ENCODE measurements at regions not wholly inside any gene's neighbourhood (a gene's known extent, or its start where the extent isn't known, plus 50 kb on each side); places are given as distances from the start of the nearest gene placed in this dataset.

DNA sequence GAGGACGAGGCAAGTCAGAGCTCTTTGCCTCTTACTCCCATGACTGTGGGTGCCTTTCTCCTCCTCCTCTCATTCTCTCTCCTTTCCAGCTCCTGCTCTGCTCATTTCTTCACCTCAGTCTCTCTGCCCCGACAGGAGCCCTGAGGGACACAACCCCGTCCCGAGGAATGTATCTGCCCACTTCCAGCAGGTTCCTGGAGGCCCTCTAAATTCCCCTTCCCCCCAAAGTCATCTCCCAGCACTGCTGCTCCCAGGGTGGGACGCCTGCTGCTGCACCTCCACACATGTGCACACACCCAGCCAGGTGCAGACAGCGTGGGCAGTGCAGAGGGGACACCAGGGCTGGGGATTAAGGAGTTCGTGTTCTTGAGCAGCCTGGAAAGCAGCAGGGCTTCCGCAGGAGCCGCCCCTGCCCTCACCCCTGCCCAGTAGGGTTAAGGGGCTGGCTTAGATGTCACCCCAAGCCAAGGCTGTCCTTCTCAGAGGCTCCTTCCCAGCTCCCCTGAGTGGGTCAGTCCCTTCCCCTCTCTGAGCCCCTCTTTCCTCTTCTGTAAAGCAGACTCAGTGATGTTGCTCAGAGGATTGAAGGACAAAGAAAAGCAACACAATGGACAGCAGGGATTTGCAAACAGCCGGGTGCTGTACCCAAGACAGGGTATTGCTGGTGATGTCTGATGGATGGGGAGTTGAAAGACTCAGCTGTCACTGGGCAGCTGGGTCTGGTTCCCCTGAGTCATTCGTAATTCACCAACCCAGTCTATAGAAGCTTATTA lies 346.0 kb downstream of the MATN1 start:
- TF ChIP-seq, protein P1, sequence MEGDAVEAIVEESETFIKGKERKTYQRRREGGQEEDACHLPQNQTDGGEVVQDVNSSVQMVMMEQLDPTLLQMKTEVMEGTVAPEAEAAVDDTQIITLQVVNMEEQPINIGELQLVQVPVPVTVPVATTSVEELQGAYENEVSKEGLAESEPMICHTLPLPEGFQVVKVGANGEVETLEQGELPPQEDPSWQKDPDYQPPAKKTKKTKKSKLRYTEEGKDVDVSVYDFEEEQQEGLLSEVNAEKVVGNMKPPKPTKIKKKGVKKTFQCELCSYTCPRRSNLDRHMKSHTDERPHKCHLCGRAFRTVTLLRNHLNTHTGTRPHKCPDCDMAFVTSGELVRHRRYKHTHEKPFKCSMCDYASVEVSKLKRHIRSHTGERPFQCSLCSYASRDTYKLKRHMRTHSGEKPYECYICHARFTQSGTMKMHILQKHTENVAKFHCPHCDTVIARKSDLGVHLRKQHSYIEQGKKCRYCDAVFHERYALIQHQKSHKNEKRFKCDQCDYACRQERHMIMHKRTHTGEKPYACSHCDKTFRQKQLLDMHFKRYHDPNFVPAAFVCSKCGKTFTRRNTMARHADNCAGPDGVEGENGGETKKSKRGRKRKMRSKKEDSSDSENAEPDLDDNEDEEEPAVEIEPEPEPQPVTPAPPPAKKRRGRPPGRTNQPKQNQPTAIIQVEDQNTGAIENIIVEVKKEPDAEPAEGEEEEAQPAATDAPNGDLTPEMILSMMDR (conservative IDR thresholded peaks at IDR 0.05; ENCODE audit: low read depth, low read length), result no peak
- DNase-seq (ENCODE audit: low read depth), result no peak
- H3K4me3 ChIP-seq (ENCODE audit: low read depth, low read length), result no peak overlapping the region

DNA sequence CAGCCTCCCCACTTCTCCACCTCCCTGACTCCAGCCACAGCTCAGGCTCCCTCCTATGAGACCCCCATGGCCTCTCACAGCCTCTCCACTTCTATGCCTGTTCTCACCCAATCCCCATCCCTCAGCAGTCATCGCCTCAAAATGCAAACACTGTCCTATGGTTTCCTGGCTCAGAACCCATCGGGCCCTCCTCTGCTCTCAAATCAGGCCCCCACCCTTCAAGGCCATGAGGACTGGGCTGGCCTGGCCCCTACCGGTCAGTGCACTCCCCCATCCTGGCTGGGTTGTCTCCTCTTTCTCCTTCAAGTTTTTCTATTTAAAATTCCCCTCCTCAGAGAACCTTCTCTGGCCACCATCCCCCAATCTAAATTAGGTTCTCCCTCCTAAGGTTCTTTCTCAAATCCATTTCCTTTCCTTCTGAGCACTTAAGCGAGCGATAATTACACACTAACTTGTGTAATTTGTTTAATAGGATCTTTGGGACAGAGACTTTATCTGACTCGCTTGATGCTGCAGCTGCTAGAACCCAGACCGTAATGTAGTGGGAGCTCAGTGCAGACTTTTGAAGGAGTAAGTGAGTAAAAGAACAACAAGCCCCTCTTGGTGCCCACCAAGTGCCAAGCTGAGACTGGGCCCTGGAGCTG lies 347.2 kb downstream of the MATN1 start:
- no peak overlapping the region for H3K4me3 ChIP-seq (ENCODE audit: low read depth, low read length)
- TF ChIP-seq, protein P1 (conservative IDR thresholded peaks at IDR 0.05; ENCODE audit: low read depth, low read length), result no peak
- no peak for DNase-seq (ENCODE audit: low read depth)

DNA sequence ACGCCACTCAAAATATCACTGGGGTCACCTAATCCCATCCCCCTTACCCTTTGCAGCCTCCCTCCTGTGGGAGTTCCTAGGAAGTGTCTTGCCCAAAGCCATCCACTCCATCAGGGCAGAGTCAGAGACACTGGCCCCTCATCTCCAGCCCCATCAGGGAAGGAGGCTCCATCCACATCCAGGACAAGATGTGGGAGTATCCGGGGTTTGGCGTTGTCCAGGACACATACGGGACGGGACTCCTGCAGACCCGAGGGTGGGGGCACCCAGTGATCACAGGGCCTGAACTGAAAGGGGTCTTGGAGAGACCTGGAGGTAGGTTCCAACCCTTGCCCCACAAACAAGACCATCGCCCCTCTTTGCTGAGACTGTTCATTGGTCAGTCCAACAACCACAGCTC lies 348.2 kb downstream of the MATN1 start:
- TF ChIP-seq, protein P1 (conservative IDR thresholded peaks at IDR 0.05; ENCODE audit: low read depth, low read length), result no peak
- no peak overlapping the region for H3K4me3 ChIP-seq (ENCODE audit: low read depth, low read length)
- DNase-seq (ENCODE audit: low read depth), result no peak

DNA sequence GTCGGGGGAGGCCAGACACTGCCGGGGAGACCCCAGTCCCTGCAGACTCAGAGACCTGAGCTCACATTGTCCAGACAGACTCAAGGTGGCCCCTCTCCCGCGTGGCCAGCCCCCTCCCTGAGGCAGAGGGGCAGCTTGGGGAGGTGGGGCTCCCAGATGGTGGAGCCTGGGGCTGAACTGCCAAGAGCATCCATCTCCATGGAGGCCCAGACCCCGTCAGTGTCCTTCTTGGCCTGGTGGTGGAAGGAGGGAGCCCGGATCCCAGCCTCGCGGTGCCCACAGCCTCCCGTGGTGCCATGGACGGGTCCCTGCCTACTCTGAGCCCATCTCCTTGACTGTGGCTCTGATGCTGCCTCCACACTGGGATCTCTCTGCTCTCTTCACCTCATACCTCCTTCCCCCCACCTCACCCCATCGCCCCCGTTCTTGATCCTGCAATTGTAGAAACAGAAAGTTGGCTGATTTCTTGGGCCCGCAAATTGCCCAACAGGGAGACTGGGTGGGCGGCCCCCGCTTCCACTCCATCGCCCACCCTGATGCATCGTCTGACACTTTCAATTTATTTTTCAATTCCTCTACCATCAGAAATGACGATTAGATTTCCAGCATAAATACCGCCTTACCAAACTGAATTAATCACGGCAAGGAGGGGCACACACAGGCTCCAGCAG lies 348.9 kb downstream of the MATN1 start:
- H3K4me3 ChIP-seq (ENCODE audit: low read depth, low read length), result no peak overlapping the region
- no peak for DNase-seq (ENCODE audit: low read depth)
- TF ChIP-seq, protein P1 (conservative IDR thresholded peaks at IDR 0.05; ENCODE audit: low read depth, low read length), result no peak

DNA sequence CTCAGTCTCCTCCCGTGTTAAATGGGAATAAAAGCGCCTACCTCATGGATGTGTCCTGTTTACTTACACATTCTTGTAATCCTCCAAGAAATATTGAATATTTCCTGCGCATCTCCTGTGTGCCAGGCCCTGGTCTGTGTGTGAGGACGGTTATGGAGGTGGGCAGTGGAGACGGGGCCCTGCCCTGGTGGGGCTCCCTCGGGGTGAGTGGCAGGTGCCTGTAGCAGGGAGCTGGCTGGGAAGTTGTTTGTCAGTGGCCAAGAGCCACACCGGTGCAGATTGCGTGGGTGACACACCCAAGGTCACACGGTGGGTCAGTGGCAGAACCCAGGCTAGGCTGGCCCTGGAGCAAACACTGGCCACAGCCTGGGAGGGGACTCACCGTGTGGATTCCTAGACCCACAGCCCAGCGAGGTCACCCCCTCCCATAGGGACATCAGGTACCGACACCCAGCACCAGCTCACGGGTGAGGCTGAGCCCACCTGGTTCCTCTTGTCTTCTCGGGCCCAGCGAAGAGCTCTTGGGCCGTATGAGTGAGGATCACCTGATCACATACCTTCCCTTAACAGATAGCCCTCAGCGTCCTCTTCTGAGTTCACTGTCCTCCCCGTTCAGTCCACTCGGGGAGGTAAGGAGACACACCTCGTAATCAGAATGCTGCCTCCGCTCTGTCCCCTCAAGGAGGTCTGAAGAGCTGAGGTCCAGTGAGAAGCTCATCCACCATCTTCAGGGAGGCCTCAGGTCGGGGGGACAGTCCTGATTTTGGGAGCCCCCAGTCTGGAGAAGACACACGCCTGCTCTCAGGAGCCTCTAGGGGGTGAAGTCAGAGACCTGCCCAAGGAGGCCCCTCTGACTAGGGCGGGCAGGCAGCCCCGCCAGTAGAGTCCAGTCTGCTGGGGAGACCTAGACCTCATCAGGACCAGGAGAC lies 349.6 kb downstream of the MATN1 start:
- TF ChIP-seq, protein P1 (conservative IDR thresholded peaks at IDR 0.05; ENCODE audit: low read depth, low read length), result no peak
- H3K4me3 ChIP-seq (ENCODE audit: low read depth, low read length), result no peak overlapping the region
- no peak for DNase-seq (ENCODE audit: low read depth)

DNA sequence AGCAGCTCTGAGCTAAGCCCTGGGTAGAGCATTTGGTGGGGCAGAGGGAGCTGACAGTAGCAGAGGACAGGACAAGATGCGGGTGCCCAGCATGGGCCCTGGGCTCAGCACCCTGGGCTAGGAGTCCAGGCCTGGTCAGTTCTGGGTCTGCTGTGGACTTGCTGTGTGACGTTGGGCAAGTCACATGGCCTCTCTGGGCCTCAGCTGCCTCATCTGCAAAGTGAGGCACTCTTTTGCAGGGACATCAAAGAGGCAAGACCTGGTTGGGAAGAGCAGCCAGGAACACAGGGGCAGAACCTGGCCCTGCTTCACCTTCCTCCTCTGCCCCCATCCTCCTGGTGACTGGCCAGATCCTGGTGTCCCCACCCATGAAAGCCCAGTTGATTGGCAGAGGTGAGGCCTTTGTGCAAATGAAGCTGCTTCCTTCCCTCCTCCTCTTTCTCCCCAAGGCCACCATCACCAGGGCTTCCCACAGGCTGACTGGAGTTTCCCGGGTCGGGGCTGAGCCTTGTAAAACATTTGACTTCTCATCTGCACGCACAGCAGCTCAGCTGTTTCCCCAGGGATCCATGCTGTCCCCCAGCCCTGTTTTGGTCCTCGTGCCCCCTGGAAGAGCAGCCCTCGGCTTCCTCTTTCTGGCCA lies 350.5 kb downstream of the MATN1 start:
- H3K4me3 ChIP-seq (ENCODE audit: low read depth, low read length), result no peak overlapping the region
- TF ChIP-seq, protein P1 (conservative IDR thresholded peaks at IDR 0.05; ENCODE audit: low read depth, low read length), result no peak
- no peak for DNase-seq (ENCODE audit: low read depth)

All from epithelial cell of proximal tubule (primary cell).